ENCODE measurements at regions not wholly inside any gene's neighbourhood (a gene's known extent, or its start where the extent isn't known, plus 50 kb on each side); places are given as distances from the start of the nearest gene placed in this dataset.

DNA sequence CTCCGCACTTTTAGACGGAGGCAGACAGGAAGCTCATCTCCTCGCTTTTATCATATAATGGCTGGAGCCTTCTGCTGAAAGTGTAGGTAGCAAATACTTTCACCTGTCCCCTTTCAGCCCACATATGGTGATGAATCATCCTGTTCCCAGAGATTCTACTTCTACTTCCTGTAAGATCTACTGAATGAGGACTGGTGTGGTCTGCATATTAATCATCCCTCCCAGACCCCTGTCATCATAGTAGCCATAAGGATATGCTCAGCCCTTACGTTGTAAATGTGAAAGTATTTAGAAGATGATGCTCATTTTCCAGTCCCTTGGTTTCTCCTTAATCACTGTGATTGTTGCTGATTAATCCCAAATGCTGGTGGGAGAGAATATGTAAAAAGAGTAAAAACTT is 268.2 kb upstream of the GRIP1 start:
- peaks cover 0 to 5% of the 10 kb centered on the region in 2 experiments for H3K4me1 ChIP-seq (ENCODE audit: control insufficient read depth in 1 of 2, insufficient read depth in 1 of 2, low read depth in 1 of 2, low read length in 1 of 2)
- no peaks in the 10 kb centered on the region for H3K9me3 ChIP-seq
- no peak overlapping the region for H3K4me3 ChIP-seq (ENCODE audit: low read depth in 1 of 2, low read length in 1 of 2)
- H3K27ac ChIP-seq: no peak overlapping the region
- H3K36me3 ChIP-seq: no peaks in the 10 kb centered on the region
- TF ChIP-seq, protein P1, sequence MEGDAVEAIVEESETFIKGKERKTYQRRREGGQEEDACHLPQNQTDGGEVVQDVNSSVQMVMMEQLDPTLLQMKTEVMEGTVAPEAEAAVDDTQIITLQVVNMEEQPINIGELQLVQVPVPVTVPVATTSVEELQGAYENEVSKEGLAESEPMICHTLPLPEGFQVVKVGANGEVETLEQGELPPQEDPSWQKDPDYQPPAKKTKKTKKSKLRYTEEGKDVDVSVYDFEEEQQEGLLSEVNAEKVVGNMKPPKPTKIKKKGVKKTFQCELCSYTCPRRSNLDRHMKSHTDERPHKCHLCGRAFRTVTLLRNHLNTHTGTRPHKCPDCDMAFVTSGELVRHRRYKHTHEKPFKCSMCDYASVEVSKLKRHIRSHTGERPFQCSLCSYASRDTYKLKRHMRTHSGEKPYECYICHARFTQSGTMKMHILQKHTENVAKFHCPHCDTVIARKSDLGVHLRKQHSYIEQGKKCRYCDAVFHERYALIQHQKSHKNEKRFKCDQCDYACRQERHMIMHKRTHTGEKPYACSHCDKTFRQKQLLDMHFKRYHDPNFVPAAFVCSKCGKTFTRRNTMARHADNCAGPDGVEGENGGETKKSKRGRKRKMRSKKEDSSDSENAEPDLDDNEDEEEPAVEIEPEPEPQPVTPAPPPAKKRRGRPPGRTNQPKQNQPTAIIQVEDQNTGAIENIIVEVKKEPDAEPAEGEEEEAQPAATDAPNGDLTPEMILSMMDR (IDR thresholded peaks at IDR 0.05): no peak
- no peaks in the 10 kb centered on the region for H3K27me3 ChIP-seq

DNA sequence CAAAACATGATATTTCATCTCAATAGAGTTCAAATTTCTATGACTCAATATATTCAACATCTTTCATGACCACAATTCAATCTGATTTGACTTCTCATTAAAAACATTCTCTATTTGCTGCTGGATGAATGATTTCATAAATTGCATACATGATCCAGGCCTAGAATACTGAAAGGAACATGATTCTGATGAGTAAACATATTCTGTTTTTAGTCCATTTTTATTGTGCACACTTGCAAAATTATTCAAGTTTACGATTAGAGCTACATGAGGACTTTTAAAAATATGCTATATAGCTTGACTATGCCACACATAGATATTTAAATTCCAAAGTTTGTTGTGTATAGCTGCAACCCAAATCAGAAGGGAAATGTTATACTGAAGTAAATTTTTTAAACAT is 273.8 kb upstream of the GRIP1 start:
- TF ChIP-seq, protein P1 (IDR thresholded peaks at IDR 0.05): no peak
- Histone ChIP-seq H3K9me3 (no peaks in the 10 kb centered on the region), H3K4me3 (ENCODE audit: low read depth in 1 of 2, low read length in 1 of 2) (no peak overlapping the region), H3K36me3 (no peaks in the 10 kb centered on the region), H3K27me3 (no peaks in the 10 kb centered on the region), H3K4me1 (ENCODE audit: control insufficient read depth in 1 of 2, insufficient read depth in 1 of 2, low read depth in 1 of 2, low read length in 1 of 2) (no peaks in the 10 kb centered on the region), H3K27ac (no peak overlapping the region)

DNA sequence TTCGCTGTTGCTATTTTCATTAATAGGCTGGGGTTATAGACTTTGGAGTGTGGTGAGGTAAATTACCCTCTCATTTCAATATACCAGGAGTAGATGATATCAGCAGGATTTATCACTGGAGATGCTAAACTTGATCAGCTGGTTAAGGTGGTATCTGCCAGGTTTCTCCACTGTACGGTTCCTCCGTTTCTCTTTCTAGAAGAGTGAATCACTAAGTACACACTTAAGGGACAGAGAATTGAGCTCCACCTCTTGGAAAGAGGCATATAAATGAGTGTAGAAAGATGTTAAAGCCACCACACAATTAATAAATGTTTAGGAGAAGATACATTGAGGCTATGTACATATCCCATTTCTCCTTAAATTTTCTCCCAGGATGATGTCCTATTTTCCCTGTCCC is 277.4 kb upstream of the GRIP1 start:
- no peaks in the 10 kb centered on the region for H3K9me3 ChIP-seq
- TF ChIP-seq, protein P1 (IDR thresholded peaks at IDR 0.05): no peak
- no peaks in the 10 kb centered on the region for H3K36me3 ChIP-seq
- H3K4me3 ChIP-seq (ENCODE audit: low read depth in 1 of 2, low read length in 1 of 2): no peak overlapping the region
- H3K27me3 ChIP-seq: no peaks in the 10 kb centered on the region
- no peak overlapping the region for H3K27ac ChIP-seq
- peaks cover 0 to under 1% of the 10 kb centered on the region in 2 experiments for H3K4me1 ChIP-seq (ENCODE audit: control insufficient read depth in 1 of 2, insufficient read depth in 1 of 2, low read depth in 1 of 2, low read length in 1 of 2)

DNA sequence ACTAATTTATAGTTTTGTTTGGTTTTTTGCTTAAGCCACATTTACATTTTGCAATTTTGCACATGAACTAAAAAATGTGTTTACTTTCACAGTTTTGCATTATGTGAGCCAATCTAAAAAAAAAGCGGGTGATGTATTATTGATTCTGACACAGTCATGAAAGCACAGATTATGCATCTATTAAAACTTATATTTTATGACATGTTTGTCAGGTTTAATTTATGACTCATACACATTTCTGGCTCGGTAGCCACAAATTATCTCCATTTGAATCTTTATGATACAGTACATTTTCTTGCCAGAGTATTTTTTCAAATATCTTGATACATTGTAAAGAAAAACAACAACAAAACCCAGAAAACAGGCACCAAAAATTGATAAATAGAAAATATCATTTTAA is 280.4 kb upstream of the GRIP1 start:
- H3K4me1 ChIP-seq (ENCODE audit: control insufficient read depth in 1 of 2, insufficient read depth in 1 of 2, low read depth in 1 of 2, low read length in 1 of 2): peaks cover 0 to 7% of the 10 kb centered on the region in 2 experiments
- TF ChIP-seq, protein P1 (IDR thresholded peaks at IDR 0.05): no peak
- H3K27ac ChIP-seq: no peak overlapping the region
- H3K4me3 ChIP-seq (ENCODE audit: low read depth in 1 of 2, low read length in 1 of 2): no peak overlapping the region
- no peaks in the 10 kb centered on the region for H3K27me3 ChIP-seq
- no peaks in the 10 kb centered on the region for H3K9me3 ChIP-seq
- no peaks in the 10 kb centered on the region for H3K36me3 ChIP-seq

DNA sequence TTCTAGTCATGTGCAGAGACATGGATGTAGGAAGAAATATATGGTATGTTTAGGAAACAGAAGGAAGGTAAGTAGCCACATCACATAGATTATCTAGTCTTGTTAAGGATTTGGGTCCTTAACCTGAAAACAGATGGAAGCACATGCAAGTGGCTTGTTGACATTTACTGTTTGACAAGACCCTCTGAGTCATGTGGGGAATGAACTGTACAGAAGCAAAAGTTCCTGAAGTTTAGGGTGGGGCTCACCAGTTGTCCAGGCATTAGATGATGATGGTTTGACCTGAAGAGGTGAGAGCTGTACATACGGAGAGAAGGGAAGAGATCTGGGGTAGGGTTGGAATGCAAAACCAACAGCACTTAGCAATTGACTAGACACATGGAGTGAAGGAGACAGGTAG is 281.1 kb upstream of the GRIP1 start:
- H3K9me3 ChIP-seq: no peaks in the 10 kb centered on the region
- no peak overlapping the region for H3K4me3 ChIP-seq (ENCODE audit: low read depth in 1 of 2, low read length in 1 of 2)
- no peak overlapping the region for H3K27ac ChIP-seq
- TF ChIP-seq, protein P1 (IDR thresholded peaks at IDR 0.05): no peak
- no peaks in the 10 kb centered on the region for H3K27me3 ChIP-seq
- no peaks in the 10 kb centered on the region for H3K36me3 ChIP-seq
- H3K4me1 ChIP-seq (ENCODE audit: control insufficient read depth in 1 of 2, insufficient read depth in 1 of 2, low read depth in 1 of 2, low read length in 1 of 2): peaks cover 0 to 7% of the 10 kb centered on the region in 2 experiments
